Uterus (tissue), 2 donors: ENCODE measurements at regions not wholly inside any gene's neighbourhood (a gene's known extent, or its start where the extent isn't known, plus 50 kb on each side); places are given as distances from the start of the nearest gene placed in this dataset.

ENCODE experiments used
- POLR2A ChIP-seq, 2 donors: fragments of 450-650 bp; IDR thresholded peaks; one replicate each; pipeline ENCODE4 v1.6.1; 2016; ENCODE audit warnings: antibody characterized with exemption in 2 of 2, mild to moderate bottlenecking in 1 of 2, moderate library complexity in 1 of 2
- TF ChIP-seq, protein P1 (sequence below), 4 experiments: fragments of 200-600 bp in 2 of 4; fragments of 450-650 bp in 2 of 4; sonication (generic) in 2 of 4; IDR thresholded peaks; one replicate each; pipeline ENCODE4 v1.5.1; 2016 to 2019; ENCODE audit warnings: antibody characterized with exemption in 4 of 4, mild to moderate bottlenecking in 2 of 4, moderate library complexity in 1 of 4

- TF ChIP-seq POLR2A (IDR thresholded peaks at IDR 0.05) = no peak
- TF ChIP-seq, protein P1, sequence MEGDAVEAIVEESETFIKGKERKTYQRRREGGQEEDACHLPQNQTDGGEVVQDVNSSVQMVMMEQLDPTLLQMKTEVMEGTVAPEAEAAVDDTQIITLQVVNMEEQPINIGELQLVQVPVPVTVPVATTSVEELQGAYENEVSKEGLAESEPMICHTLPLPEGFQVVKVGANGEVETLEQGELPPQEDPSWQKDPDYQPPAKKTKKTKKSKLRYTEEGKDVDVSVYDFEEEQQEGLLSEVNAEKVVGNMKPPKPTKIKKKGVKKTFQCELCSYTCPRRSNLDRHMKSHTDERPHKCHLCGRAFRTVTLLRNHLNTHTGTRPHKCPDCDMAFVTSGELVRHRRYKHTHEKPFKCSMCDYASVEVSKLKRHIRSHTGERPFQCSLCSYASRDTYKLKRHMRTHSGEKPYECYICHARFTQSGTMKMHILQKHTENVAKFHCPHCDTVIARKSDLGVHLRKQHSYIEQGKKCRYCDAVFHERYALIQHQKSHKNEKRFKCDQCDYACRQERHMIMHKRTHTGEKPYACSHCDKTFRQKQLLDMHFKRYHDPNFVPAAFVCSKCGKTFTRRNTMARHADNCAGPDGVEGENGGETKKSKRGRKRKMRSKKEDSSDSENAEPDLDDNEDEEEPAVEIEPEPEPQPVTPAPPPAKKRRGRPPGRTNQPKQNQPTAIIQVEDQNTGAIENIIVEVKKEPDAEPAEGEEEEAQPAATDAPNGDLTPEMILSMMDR (IDR thresholded peaks at IDR 0.05) = no peak
Measured at GRCh38 chr20:16929756-16930155, 181.6 kb downstream of the OTOR start.
